K562 (cell line): ENCODE measurements at regions not wholly inside any gene's neighbourhood (a gene's known extent, or its start where the extent isn't known, plus 50 kb on each side); places are given as distances from the start of the nearest gene placed in this dataset.

ENCODE experiments used
- ATAC-seq: fragments of 200-7000 bp; cut with Tn5 transposase; 3 replicates; pipeline ENCODE4 v1.9.1; 2020; ENCODE audit warnings: moderate library complexity
- BruUV-seq: library from RNA; stranded (reverse); fragments of 400-500 nt; replicated peaks from 2 replicates; lab custom pipeline; 2021; lab: Mats Ljungman, UMichigan
- CTCF ChIA-PET: fragments of 300-600 bp; formaldehyde crosslinking; extraction: SDS; loops from one replicate; lab custom pipeline; 2021; ENCODE audit warnings: low intra/inter-chr PET ratio; lab: Yijun Ruan, JAX
- POLR2A ChIA-PET: fragments of 300-600, 350-650 bp; sonication (Branson Sonifier 250); formaldehyde crosslinking; extraction: SDS; loops from one replicate; lab custom pipeline; 2021; ENCODE audit warnings: antibody characterized with exemption, inconsistent platforms; lab: Yijun Ruan, JAX
- DNase-seq, 4 experiments: peaks; one replicate each; pipeline versions ENCODE4 v3.0.0 to v3.0.0-alpha.2; 2011 to 2018; ENCODE audit warnings: low spot score in 3 of 4, mixed read lengths in 3 of 4; ENCODE audit errors: extremely low read depth in 1 of 4
- FAIRE-seq: peaks from 2 replicates; lab custom pipeline; 2011; peaks lifted over from hg19 to GRCh38; lab: Jason Lieb, UNC
- H2AFZ ChIP-seq: 2 replicates; pipeline ENCODE4 v1.6.0; 2011; ENCODE audit warnings: low read depth, low read length, control low read depth, inconsistent platforms
- H3K27ac ChIP-seq: fragments of 200-600 bp; 3 replicates; pipeline ENCODE4 v1.8.0; 2011; ENCODE audit warnings: low read depth, mild to moderate bottlenecking, control low read depth, inconsistent platforms, low read length, moderate library complexity, mixed read lengths; ENCODE audit errors: extremely low read depth
- H3K27me3 ChIP-seq, 2 experiments: fragments of 300-600 bp in 1 of 2; 2 replicates in 1 of 2; 3 replicates in 1 of 2; pipeline versions ENCODE4 v1.6.0 to v1.8.0; 2011; ENCODE audit warnings: inconsistent platforms in 2 of 2, low read length in 2 of 2, mild to moderate bottlenecking in 1 of 2, mixed read lengths in 1 of 2, moderate library complexity in 1 of 2; ENCODE audit not compliant: control insufficient read depth in 2 of 2, insufficient read depth in 2 of 2
- H3K36me3 ChIP-seq: fragments of 300-600 bp; 3 replicates; pipeline ENCODE4 v1.8.0; 2011; ENCODE audit warnings: mild to moderate bottlenecking, low read length, inconsistent platforms; ENCODE audit not compliant: control insufficient read depth, insufficient read depth
- H3K4me1 ChIP-seq, 2 experiments: fragments of 200-600 bp in 1 of 2; replicated peaks in 1 of 2; 2 replicates in 1 of 2; 3 replicates in 1 of 2; pipeline versions ENCODE4 v1.5.1 to v1.8.0; 2011; ENCODE audit warnings: inconsistent platforms in 2 of 2, low read length in 2 of 2, mild to moderate bottlenecking in 1 of 2, mixed read lengths in 1 of 2, moderate library complexity in 1 of 2; ENCODE audit not compliant: control insufficient read depth in 2 of 2, insufficient read depth in 2 of 2
- H3K4me2 ChIP-seq: 2 replicates; pipeline ENCODE4 v1.6.1; 2011; ENCODE audit warnings: low read length, control low read depth, inconsistent platforms, mixed read lengths; ENCODE audit not compliant: insufficient read depth
- H3K4me3 ChIP-seq: fragments of 200-600 bp; sonication (generic), shearing (Covaris generic); 2 replicates; pipeline ENCODE4 v1.5.1; 2016; ENCODE audit warnings: control low read depth, inconsistent platforms
- H3K79me2 ChIP-seq: fragments of 200-600 bp; 3 replicates; pipeline ENCODE4 v1.8.0; 2011; ENCODE audit warnings: low read length, inconsistent platforms; ENCODE audit not compliant: control insufficient read depth, insufficient read depth
- H3K9ac ChIP-seq, 2 experiments: 2 replicates each; pipeline versions ENCODE4 v1.6.0 to v1.6.1; 2011; ENCODE audit warnings: low read depth in 2 of 2, low read length in 2 of 2, control low read depth in 1 of 2, inconsistent platforms in 1 of 2, mild to moderate bottlenecking in 1 of 2, mixed read lengths in 1 of 2; ENCODE audit not compliant: insufficient read depth in 1 of 2
- H3K9me1 ChIP-seq: one replicate; pipeline ENCODE4 v1.6.0; 2011; ENCODE audit warnings: inconsistent platforms, mild to moderate bottlenecking, low read length, moderate library complexity; ENCODE audit not compliant: control insufficient read depth, insufficient read depth
- H3K9me3 ChIP-seq: replicated peaks from 2 replicates; pipeline ENCODE4 v1.5.1; 2011; ENCODE audit warnings: low read depth, low read length, inconsistent platforms; ENCODE audit not compliant: control insufficient read depth, insufficient read depth
- H4K20me1 ChIP-seq: replicated peaks from 2 replicates; pipeline ENCODE4 v1.6.1; 2011; ENCODE audit warnings: low read length, inconsistent platforms, mixed read lengths; ENCODE audit not compliant: control insufficient read depth, insufficient read depth
- HMG20A ChIP-seq: fragments of 450-650 bp; formaldehyde crosslinking; conservative IDR thresholded peaks from 2 replicates; pipeline ENCODE4 v1.4.0; 2020; ENCODE audit warnings: mild to moderate bottlenecking, mixed read lengths
- IRF2 ChIP-seq: sonication (generic); formaldehyde crosslinking; IDR thresholded peaks from 2 replicates; pipeline ENCODE4 v1.8.1; 2022; ENCODE audit warnings: mild to moderate bottlenecking, missing genetic modification reagents
- L3MBTL2 ChIP-seq: fragments of 450-650 bp; IDR thresholded peaks from 2 replicates; pipeline ENCODE4 v1.6.1; 2016; ENCODE audit warnings: mild to moderate bottlenecking, moderate library complexity
- MGA ChIP-seq: fragments of 450-650 bp; IDR thresholded peaks from 2 replicates; pipeline ENCODE4 v1.6.1; 2016; ENCODE audit warnings: mild to moderate bottlenecking, moderate library complexity
- WGBS: fragments of 100-300 bp; shearing (Covaris generic); methylation state at CpG from one replicate; pipeline ENCODE4 v1.1.6; 2016; ENCODE audit warnings: low coverage, mixed read lengths; ENCODE audit not compliant: insufficient coverage; ENCODE audit errors: missing lambda C conversion rate; 5-methylcytosine and 5-hydroxymethylcytosine counted together
- in situ Hi-C: fragments of 300-500 bp; cut with MboI; formaldehyde crosslinking; loops from 4 replicates; pipeline ENCODE4 v1.15.0; 2018; ENCODE audit warnings: inconsistent platforms, mixed read lengths
- intact Hi-C: fragments of 100-400 bp; cut with micrococcal nuclease; formaldehyde crosslinking; loops from 2 replicates; pipeline ENCODE4 v1.14.2; 2022
- TF ChIP-seq, protein P1 (sequence below), 2 experiments: IDR thresholded peaks; 2 replicates each; pipeline ENCODE4 v1.6.1; 2011; ENCODE audit warnings: borderline replicate concordance in 1 of 2, control low read depth in 1 of 2, low read depth in 1 of 2, low read length in 1 of 2, mild to moderate bottlenecking in 1 of 2, mixed read lengths in 1 of 2, moderate library complexity in 1 of 2; ENCODE audit not compliant: insufficient read depth in 1 of 2, insufficient read length in 1 of 2, poor library complexity in 1 of 2, severe bottlenecking in 1 of 2; ENCODE audit errors: extremely low read depth in 1 of 2

DNA sequence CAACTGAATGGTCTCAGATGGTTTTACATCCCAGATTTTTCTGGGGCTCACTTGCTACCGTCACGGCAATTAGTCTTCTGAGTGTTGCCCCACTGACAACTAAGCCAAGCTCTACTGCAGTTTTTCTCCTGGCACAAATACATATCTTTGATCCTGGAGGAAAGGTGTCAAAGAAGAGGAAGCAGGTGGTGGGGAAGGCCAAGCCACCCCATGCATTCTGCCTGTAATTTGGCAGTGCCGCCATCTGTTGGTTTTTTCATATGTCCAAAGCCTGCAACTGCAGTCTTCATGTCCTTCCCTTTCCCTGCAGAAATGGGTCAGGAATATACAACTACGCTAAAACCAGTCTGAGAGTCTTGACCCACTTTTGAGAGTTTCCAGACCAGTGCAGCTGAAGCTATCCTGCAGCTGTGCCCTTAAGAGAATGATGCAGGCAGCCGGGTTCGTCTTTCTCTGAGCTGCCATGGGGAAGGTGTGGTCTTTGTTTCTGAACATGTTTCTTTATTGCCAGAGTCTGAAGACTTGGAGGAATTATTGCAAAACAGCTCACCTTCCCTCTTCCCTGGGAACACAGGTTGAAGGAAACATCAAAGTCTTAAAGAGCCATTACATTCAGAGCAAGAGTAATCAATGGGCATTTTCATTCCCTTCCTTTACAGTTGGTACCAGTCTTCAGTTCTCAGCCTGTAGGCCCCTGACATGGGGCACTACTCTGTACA is 71.8 kb upstream of the ATL2 start:
- WGBS, result 29% methylated on average over 6 of the region's 6 CpGs
- ATAC-seq (peak; percentile 16; the same call in 1 of the 3 replicates), DNase-seq (no peak), FAIRE-seq (peak; percentile 46)
- in situ Hi-C loops (no loop called here), intact Hi-C loops (loop anchor here (5.0 kb wide), 2 partner anchors 72 to 132 kb away; partner anchors contain the start of gene ATL2)
- peaks cover 0 to 5% of the 10 kb centered on the region in 2 experiments; a peak in 2 of 5 replicates for H3K27me3 ChIP-seq
- H3K4me2 ChIP-seq, result no peak overlapping the region
- peaks cover 0 to 8% of the 10 kb centered on the region in 2 experiments; a peak in 1 of 5 replicates for H3K4me1 ChIP-seq
- H2AFZ ChIP-seq, result no peak overlapping the region
- H3K9ac ChIP-seq, result no peak overlapping the region
- H3K79me2 ChIP-seq, result no peaks in the 10 kb centered on the region
- no TSS peak for BruUV-seq
- POLR2A ChIA-PET, result interaction anchor here (0.6 to 1.2 kb wide), 3 partner anchors 12 to 514 kb away, joined by 3 to 4 read pairs (median 3); no protein-coding TSS in a partner anchor
- H3K4me3 ChIP-seq, result no peak overlapping the region
- H3K27ac ChIP-seq, result no peak overlapping the region
- no peaks in the 10 kb centered on the region for H3K9me1 ChIP-seq
- no peaks in the 10 kb centered on the region for H3K9me3 ChIP-seq
- CTCF ChIA-PET, result interaction anchor here (0.6 kb wide), 1 partner anchor 23 kb away, joined by 4 read pairs; no protein-coding TSS in a partner anchor
- H4K20me1 ChIP-seq, result no peaks in the 10 kb centered on the region
- H3K36me3 ChIP-seq, result no peaks in the 10 kb centered on the region
- TF ChIP-seq, protein P1, sequence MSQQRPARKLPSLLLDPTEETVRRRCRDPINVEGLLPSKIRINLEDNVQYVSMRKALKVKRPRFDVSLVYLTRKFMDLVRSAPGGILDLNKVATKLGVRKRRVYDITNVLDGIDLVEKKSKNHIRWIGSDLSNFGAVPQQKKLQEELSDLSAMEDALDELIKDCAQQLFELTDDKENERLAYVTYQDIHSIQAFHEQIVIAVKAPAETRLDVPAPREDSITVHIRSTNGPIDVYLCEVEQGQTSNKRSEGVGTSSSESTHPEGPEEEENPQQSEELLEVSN (IDR thresholded peaks at IDR 0.05; ENCODE audit: borderline replicate concordance in 1 of 2, extremely low read depth in 1 of 2, insufficient read depth in 1 of 2, insufficient read length in 1 of 2, low read depth in 1 of 2, low read length in 1 of 2, poor library complexity in 1 of 2, severe bottlenecking in 1 of 2), result peak in 1 of 2 experiments; percentile 23
- TF ChIP-seq HMG20A (no peak), IRF2 (CRISPR knock-in tag) (no peak), MGA (peak; percentile 60), L3MBTL2 (peak; percentile 87)
